OCI-LY7 (cell line): ENCODE measurements at regions not wholly inside any gene's neighbourhood (a gene's known extent, or its start where the extent isn't known, plus 50 kb on each side); places are given as distances from the start of the nearest gene placed in this dataset.

Source experiments
- BruUV-seq: library from RNA; stranded (reverse); fragments of 400-500 nt; replicated peaks from 2 replicates; lab custom pipeline; 2021; lab: Mats Ljungman, UMichigan
- CTCF ChIA-PET: fragments of 300-600 bp; sonication (Branson Sonifier 250); formaldehyde crosslinking; loops from one replicate; lab custom pipeline; 2022; ENCODE audit warnings: antibody characterized with exemption; ENCODE audit not compliant: unreplicated experiment; lab: Charles Lee
- POLR2A ChIA-PET: fragments of 300-600 bp; sonication (Branson Sonifier 250); formaldehyde crosslinking; loops from one replicate; lab custom pipeline; 2022; ENCODE audit warnings: antibody characterized with exemption; lab: Charles Lee
- DNase-seq: peaks from one replicate; pipeline ENCODE4 v3.0.0-alpha.2; 2015; ENCODE audit warnings: low spot score
- H2AFZ ChIP-seq: fragments of 200-600 bp; sonication (generic), shearing (Covaris generic); 2 replicates; pipeline ENCODE4 v1.6.1; 2014; ENCODE audit warnings: mild to moderate bottlenecking, antibody characterized with exemption, low read length, moderate library complexity
- H3K27ac ChIP-seq: fragments of 200-600 bp; sonication (generic); 2 replicates; pipeline ENCODE4 v1.5.1; 2014; ENCODE audit warnings: mixed run types, low read depth, mild to moderate bottlenecking, moderate library complexity, low read length, inconsistent platforms; ENCODE audit not compliant: poor library complexity, severe bottlenecking
- H3K36me3 ChIP-seq: fragments of 200-600 bp; sonication (generic); 2 replicates; pipeline ENCODE4 v1.6.1; 2014; ENCODE audit warnings: mild to moderate bottlenecking, antibody characterized with exemption, low read length, moderate library complexity, mixed read lengths; ENCODE audit not compliant: insufficient read depth
- H3K4me1 ChIP-seq: fragments of 200-600 bp; sonication (generic); 2 replicates; pipeline ENCODE4 v1.5.1; 2014; ENCODE audit warnings: mild to moderate bottlenecking, low read length; ENCODE audit not compliant: insufficient read depth, poor library complexity, severe bottlenecking
- H3K4me2 ChIP-seq: fragments of 200-600 bp; sonication (generic); 2 replicates; pipeline ENCODE4 v1.6.1; 2014; ENCODE audit warnings: mild to moderate bottlenecking, low read length
- H3K4me3 ChIP-seq: fragments of 200-600 bp; sonication (generic); 2 replicates; pipeline ENCODE4 v1.5.1; 2014; ENCODE audit warnings: mild to moderate bottlenecking, low read depth, low read length; ENCODE audit not compliant: poor library complexity, severe bottlenecking
- H3K79me2 ChIP-seq: fragments of 200-600 bp; sonication (generic); 2 replicates; pipeline ENCODE4 v1.6.1; 2016; ENCODE audit warnings: low read depth, mild to moderate bottlenecking, low read length, moderate library complexity, mixed read lengths; ENCODE audit not compliant: insufficient read depth
- H3K9me2 ChIP-seq: fragments of 200-600 bp; sonication (generic); 2 replicates; pipeline ENCODE4 v1.6.1; 2016; ENCODE audit warnings: mild to moderate bottlenecking, low read length, mixed read lengths; ENCODE audit not compliant: insufficient read depth
- H3K9me3 ChIP-seq: fragments of 200-600 bp; sonication (generic); 2 replicates; pipeline ENCODE4 v1.6.1; 2014; ENCODE audit warnings: mild to moderate bottlenecking, mixed run types, low read length, mixed read lengths
- H4K20me1 ChIP-seq: fragments of 200-600 bp; sonication (generic); 2 replicates; pipeline ENCODE4 v1.6.1; 2014; ENCODE audit warnings: mild to moderate bottlenecking, antibody characterized with exemption, low read length, moderate library complexity, mixed read lengths; ENCODE audit not compliant: insufficient read depth
- EZH2phosphoT487 ChIP-seq: fragments of 200-600 bp; sonication (generic); IDR thresholded peaks from 2 replicates; pipeline ENCODE4 v1.6.1; 2018; ENCODE audit warnings: low read depth, borderline replicate concordance, mild to moderate bottlenecking, mixed run types, antibody characterized with exemption, low read length, moderate library complexity, mixed read lengths
- intact Hi-C: fragments of 100-400 bp; cut with micrococcal nuclease; formaldehyde crosslinking; loops from one replicate; pipeline ENCODE4 v1.10.0; 2022; ENCODE audit not compliant: unreplicated experiment
- TF ChIP-seq, protein P1 (sequence below): fragments of 200-600 bp; sonication (generic); conservative IDR thresholded peaks from 2 replicates; pipeline ENCODE4 v1.5.1; 2014; ENCODE audit warnings: mild to moderate bottlenecking, antibody characterized with exemption, low read length, moderate library complexity, mixed read lengths

DNA sequence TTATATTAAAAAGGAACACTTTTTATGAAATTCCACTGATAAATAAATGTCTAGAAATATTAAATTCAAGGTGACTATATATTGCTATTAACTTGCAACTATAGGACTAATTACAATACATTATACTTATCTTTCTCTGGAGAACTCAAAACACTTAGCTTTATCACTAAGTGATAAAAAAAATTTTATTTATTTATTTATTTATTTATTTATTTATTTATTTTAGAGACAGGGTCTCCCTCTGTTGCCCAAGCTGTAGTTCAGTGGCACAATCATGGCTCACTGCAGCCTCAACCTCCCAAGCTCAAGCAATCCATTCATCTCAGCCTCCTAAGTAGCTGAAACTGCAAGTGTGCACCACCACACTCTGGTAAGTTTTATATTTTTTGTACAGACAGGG, 451.1 kb downstream of the DSC3 start:
- H3K9me3 ChIP-seq, result no peaks in the 10 kb centered on the region
- TF ChIP-seq, protein P1, sequence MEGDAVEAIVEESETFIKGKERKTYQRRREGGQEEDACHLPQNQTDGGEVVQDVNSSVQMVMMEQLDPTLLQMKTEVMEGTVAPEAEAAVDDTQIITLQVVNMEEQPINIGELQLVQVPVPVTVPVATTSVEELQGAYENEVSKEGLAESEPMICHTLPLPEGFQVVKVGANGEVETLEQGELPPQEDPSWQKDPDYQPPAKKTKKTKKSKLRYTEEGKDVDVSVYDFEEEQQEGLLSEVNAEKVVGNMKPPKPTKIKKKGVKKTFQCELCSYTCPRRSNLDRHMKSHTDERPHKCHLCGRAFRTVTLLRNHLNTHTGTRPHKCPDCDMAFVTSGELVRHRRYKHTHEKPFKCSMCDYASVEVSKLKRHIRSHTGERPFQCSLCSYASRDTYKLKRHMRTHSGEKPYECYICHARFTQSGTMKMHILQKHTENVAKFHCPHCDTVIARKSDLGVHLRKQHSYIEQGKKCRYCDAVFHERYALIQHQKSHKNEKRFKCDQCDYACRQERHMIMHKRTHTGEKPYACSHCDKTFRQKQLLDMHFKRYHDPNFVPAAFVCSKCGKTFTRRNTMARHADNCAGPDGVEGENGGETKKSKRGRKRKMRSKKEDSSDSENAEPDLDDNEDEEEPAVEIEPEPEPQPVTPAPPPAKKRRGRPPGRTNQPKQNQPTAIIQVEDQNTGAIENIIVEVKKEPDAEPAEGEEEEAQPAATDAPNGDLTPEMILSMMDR, result no peak
- TF ChIP-seq EZH2phosphoT487, result no peak
- POLR2A ChIA-PET, result no interaction called here
- no peaks in the 10 kb centered on the region for H3K4me1 ChIP-seq
- no peaks in the 10 kb centered on the region for H3K36me3 ChIP-seq
- no peak overlapping the region for H3K4me2 ChIP-seq
- H3K9me2 ChIP-seq, result no peaks in the 10 kb centered on the region
- no peaks in the 10 kb centered on the region for H3K79me2 ChIP-seq
- no peak overlapping the region for H3K4me3 ChIP-seq
- no peak for DNase-seq
- intact Hi-C loops, result no loop called here
- no peak overlapping the region for H3K27ac ChIP-seq
- H4K20me1 ChIP-seq, result no peaks in the 10 kb centered on the region
- no peak overlapping the region for H2AFZ ChIP-seq
- no TSS peak for BruUV-seq
- CTCF ChIA-PET, result no interaction called here

DNA sequence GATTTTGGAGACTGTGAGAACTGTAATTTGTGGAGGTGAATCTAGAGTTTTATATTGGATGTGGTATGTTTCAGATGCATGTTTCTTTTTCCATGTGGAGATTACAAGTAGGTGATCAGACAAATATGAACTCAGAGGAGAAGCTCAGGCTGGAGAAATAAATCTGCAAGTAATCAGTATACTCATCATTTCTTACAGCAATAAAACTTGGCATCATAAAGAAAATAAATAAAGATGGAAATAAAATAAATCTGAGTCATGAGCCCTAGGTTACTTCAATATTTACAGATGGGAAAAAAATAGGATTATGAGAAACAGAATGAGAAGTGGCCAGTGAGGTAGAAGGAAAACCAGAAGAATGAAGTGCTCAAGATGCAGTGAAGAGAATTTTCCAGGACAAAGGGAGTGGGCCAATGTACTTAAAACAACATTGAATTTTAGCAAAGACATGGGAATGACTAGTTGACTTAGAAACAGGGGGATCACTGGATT, 453.8 kb downstream of the DSC3 start:
- ChIA-PET POLR2A (no interaction called here), CTCF (no interaction called here)
- no peak for TF ChIP-seq EZH2phosphoT487
- TF ChIP-seq, protein P1, result no peak
- Histone ChIP-seq H3K4me3 (no peak overlapping the region), H3K4me1 (no peaks in the 10 kb centered on the region), H3K27ac (no peak overlapping the region), H2AFZ (no peak overlapping the region), H3K4me2 (no peak overlapping the region), H3K9me2 (no peaks in the 10 kb centered on the region), H3K79me2 (no peaks in the 10 kb centered on the region), H4K20me1 (no peaks in the 10 kb centered on the region), H3K9me3 (no peaks in the 10 kb centered on the region), H3K36me3 (no peaks in the 10 kb centered on the region)
- no peak for DNase-seq
- intact Hi-C loops, result no loop called here
- BruUV-seq, result no TSS peak

DNA sequence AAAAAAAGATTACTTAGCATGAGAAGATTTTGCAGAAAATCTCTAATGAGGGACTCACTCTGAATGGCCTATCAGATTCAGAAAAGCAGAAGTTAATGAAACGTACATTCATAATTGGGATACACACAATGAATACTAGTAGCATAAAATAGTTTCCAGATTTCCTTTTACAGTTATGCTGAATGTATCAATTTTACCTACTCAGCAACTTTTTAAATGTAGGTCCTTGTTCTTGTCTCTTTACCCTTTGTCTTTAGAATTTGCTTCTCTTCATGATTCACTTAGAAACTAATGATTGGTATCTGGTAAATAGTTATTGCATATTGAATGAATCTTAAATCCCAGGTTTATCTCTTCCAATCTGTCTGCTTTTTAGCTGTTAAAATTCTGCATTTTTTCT, 458.8 kb downstream of the DSC3 start:
- Histone ChIP-seq H3K4me3 (no peak overlapping the region), H3K79me2 (no peaks in the 10 kb centered on the region), H3K27ac (no peak overlapping the region), H3K4me2 (no peak overlapping the region), H3K9me2 (no peaks in the 10 kb centered on the region), H4K20me1 (no peaks in the 10 kb centered on the region), H3K9me3 (no peaks in the 10 kb centered on the region), H3K36me3 (no peaks in the 10 kb centered on the region), H3K4me1 (no peaks in the 10 kb centered on the region), H2AFZ (no peak overlapping the region)
- no TSS peak for BruUV-seq
- POLR2A ChIA-PET, result no interaction called here
- CTCF ChIA-PET, result no interaction called here
- intact Hi-C loops, result no loop called here
- no peak for TF ChIP-seq EZH2phosphoT487
- TF ChIP-seq, protein P1, result no peak
- DNase-seq, result no peak
